ENCODE measurements at regions not wholly inside any gene's neighbourhood (a gene's known extent, or its start where the extent isn't known, plus 50 kb on each side); places are given as distances from the start of the nearest gene placed in this dataset.
A peak's percentile ranks its signal among the peaks of the same experiment; 100 is the strongest.

DNA sequence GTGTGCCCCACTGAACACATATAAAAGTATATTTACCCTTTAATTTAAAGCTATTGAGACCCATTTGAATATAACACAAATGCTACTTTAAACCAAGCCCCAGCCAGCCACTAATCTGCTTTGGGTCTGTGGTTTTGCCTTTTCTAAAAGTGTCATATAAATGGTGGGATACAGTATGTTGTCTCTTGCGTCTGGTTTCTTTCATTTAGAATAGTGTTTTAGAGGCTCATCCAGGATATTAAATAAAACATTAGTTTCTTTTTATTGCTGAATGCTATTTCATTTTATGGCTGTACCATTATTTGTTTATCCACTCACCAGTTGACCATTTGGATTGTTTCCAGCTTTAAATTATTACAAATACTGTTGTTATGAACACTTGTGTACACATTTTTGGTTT lies 290.5 kb upstream of the SORL1-AS1 start:
- no peak for DNase-seq (ENCODE audit: low read depth, low spot score)

DNA sequence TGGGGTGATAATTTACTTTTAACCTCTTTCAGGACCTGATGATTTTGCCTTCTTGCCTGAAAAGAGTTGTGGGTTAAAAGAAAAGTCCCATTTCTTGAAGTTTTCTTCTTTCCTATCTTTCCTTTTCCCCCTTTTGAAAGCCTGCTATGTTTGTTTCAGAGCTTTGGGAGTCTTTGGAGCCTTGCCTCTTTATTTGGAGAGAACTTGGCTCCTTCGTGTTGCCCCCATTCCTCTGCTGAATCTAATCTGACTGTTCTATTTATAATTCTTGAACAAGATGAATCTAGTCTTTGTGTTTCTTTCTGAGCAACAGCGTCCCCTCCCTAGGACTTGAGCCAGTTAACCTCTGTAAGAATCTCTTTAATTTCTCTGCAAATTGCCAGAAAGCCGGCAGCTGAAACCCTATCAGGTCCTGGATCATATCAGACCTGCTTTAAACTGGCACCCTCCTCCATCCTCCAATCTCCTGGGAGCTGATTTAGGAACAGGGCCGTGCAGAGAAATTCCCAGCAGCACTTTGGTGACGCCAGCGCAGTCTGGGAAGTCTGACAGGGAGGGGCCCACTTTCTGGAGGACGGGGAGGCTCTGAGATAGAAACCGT lies 289.1 kb upstream of the SORL1-AS1 start:
- peak; percentile 20 for DNase-seq (ENCODE audit: low read depth, low spot score)

GRCh38 chr11:121741351-121741760 lies 288.6 kb upstream of the SORL1-AS1 start:
- DNase-seq (ENCODE audit: low read depth, low spot score) = no peak

- DNase-seq (ENCODE audit: low read depth, low spot score) = no peak
These were observed 288.1 kb upstream of the SORL1-AS1 start for GRCh38 chr11:121740902-121741301.

DNA sequence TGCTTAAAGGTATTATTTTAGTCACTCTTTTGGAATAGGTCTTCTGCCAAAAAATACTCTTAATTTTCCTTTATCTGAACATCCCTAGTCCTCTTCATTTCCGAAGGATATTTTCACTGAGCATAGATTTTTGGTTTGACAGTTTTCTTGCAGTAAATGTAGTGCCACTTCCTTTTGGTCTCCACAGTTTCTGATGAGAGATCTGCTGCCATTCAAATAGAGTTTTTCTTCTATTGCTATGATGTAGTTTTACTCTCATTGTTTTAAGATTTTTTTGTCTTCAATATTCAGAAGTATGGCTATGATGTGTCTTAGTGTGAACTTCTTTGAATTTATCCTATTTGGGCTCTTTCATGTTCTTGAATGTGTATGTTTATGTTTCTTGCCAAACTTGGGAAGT lies 281.1 kb upstream of the SORL1-AS1 start:
- no peak for DNase-seq (ENCODE audit: low read depth, low spot score)

DNA sequence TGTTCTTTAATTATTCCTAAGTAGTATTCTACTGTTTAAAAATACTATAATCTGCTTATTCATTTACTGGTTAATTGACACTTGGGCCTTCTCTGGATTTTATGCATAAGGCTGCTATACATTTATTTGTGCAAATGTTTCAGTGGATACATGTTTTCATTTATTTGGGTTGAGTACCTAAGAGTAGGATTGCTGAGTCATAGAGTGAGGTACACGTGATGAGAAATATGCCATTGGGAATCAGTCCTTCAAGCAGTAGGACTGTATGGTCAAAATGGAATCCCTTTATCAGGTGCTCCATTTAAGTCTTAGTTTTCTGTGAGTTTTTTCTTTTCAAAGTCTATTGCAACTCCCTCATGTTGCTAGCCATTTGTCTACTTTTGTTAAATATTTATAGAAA lies 275.2 kb upstream of the SORL1-AS1 start:
- no peak for DNase-seq (ENCODE audit: low read depth, low spot score)

GRCh38 chr11:121723246-121723741 lies 270.5 kb upstream of the SORL1-AS1 start:
- peak; percentile 64 for DNase-seq (ENCODE audit: low read depth, low spot score)

DNA sequence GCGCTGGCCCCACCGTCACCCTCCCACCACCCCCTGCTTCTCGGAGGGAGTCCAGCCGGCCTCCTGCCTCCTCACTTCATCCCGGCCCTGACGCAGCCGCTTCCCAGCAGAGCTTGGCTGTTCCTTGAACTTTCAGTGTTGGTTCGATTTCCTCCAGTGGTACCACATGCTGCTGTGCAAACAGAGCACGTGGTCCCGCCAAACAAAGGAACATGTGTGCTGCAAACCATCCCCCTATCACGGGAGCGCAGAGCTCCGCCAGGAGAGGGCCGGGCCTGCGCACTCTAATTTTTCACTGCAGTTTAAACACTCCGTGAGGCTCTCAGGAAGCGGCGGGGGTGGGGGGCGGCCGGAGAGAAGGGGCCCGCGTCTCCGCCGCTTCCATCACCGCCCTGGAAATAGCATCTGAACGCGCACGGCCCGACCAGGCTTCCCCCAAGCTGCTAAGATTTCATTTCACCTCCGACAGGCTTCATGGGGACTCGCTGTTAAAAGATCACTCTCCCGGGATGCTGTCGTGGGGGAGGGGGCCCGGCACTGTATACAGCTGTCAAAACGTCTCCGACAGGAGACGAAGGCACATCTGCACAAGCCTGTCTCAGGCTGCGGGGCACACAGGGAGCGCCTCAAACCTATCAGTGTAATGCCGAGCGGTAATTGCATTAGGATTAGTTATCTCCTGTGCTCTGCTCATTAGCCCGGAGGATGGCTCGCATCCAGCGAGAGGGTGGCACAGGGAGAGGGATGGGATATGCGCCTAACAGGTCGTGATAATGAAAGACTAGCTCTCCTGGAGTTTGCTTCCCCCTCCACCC lies 269.9 kb upstream of the SORL1-AS1 start:
- peak; percentile 95 for DNase-seq (ENCODE audit: low read depth, low spot score)

DNA sequence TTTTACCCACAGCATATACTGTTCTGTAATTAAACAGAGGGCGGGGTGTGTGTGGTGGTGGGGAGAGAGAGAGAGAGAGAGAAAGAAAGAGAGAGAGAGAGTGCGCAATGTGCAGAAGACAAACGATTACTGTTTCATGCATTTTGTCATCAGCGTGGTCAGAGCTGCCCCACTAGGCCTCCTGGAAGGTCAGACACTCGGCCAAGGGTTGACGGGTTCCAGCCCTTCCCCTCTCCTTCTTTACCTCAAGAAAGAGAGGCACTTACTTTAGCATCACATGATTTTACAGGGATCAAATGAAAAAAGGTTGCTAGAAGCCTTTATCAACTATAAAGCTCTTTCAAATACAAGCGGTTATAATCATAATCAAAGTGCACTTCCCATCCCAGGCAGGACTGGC lies 269.2 kb upstream of the SORL1-AS1 start:
- DNase-seq (ENCODE audit: low read depth, low spot score) = no peak

DNA sequence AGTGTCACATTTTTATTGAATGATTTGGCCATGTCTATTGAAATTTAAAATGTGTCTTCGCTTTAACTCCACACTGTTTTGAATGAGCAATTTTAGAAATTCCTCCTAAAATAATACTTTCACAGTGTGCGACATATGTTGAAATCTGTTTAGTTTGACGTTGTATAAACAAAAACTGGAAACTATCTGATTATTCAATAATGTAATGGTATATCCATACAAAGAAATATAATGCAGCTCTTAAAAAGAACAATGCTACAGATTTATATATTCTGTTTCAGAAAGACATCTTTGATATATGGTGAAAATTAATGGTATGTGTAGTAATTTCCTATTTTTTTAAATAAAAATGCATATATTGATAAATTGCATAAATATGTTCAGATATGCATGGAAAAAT lies 268.7 kb upstream of the SORL1-AS1 start:
- no peak for DNase-seq (ENCODE audit: low read depth, low spot score)

DNA sequence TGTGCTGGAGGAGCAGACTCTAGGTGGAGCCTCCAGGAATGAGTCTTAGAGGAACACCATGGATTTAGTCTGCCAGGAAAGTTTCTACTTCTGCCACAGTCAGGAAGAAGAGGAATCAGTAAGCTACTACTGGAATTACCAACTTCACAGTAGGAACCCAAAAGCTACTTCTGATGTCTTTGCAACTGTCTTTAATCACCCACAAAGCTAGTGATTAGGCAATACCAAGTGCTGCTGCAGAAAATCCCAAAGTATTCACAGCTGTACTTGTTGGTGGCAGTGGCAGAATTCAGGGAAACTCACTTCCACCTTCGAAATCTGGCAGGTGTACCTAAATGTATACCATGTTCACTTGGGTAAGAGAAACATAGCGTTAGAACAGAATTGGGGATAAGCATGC lies 264.5 kb upstream of the SORL1-AS1 start:
- DNase-seq (ENCODE audit: low read depth, low spot score) = no peak

DNA sequence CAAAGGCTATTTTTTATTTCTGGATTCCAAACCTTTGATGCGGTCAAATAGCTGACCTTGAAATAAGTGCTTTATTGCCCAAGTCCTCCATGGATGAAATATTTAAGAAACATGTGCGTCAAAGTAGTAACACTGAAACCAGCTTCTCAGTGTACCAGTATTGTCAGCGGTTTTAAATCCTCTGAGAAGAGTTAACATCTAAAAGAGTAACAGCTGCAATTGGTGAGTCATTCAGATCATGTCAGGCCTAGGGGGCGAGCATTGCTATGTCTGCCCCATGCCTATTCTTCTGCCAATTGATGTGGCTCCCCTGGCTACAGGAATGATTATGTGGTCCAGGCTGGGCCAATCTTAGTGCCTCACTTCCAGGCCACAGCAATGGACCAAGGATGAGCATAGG lies 263.3 kb upstream of the SORL1-AS1 start:
- peak; percentile 12 for DNase-seq (ENCODE audit: low read depth, low spot score)

GRCh38 chr11:121715405-121715804 lies 262.6 kb upstream of the SORL1-AS1 start:
- DNase-seq (ENCODE audit: low read depth, low spot score) = no peak

GRCh38 chr11:121714351-121714750 lies 261.6 kb upstream of the SORL1-AS1 start:
- DNase-seq (ENCODE audit: low read depth, low spot score) = no peak

GRCh38 chr11:121711939-121712338 lies 259.2 kb upstream of the SORL1-AS1 start:
- DNase-seq (ENCODE audit: low read depth, low spot score) = peak; percentile 41

- no peak for DNase-seq (ENCODE audit: low read depth, low spot score)
These were observed 258.5 kb upstream of the SORL1-AS1 start for GRCh38 chr11:121711236-121711635.

GRCh38 chr11:121706884-121707420 lies 254.2 kb upstream of the SORL1-AS1 start:
- no peak for DNase-seq (ENCODE audit: low read depth, low spot score)

GRCh38 chr11:121703201-121703600 lies 250.4 kb upstream of the SORL1-AS1 start:
- no peak for DNase-seq (ENCODE audit: low read depth, low spot score)

GRCh38 chr11:121700968-121701367 lies 248.2 kb upstream of the SORL1-AS1 start:
- no peak for DNase-seq (ENCODE audit: low read depth, low spot score)

GRCh38 chr11:121699801-121700200 lies 247.0 kb upstream of the SORL1-AS1 start:
- DNase-seq (ENCODE audit: low read depth, low spot score) = no peak

DNA sequence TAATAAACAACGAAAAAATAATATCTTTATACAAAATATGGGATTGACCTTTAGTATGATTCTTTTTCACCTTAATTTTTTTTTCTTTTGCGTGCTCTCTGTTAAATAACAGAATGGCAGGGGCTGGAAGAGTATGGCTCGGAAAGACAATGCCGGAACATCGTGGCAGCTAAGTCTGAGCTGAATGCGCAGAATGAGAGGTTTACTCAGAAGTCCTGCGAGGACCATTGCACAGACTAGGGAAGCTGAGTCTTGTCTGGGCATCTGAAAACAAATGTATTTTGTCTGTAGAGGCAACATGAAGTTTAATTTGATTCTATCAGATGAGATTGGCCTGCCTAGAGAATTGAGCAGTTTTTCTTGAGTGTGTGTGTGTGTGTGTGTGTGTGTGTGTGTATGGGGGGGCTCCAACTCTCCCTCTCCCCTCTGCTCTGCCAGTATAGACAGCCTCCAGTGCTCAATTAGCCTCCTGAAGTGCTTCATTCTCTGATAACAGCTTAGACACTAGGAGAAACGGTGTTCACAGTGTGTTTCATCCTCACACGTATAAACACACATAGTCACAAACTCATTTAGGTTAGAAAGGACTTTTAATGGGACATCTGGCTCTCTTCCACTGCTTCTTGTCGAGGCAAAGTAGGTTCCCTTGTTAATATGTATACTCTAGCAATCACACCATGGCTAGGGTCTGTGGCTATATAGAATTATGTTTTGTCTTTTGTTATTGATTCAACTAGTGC lies 244.3 kb upstream of the SORL1-AS1 start:
- no peak for DNase-seq (ENCODE audit: low read depth, low spot score)
